GM18873 (cell line): ENCODE measurements at regions not wholly inside any gene's neighbourhood (a gene's known extent, or its start where the extent isn't known, plus 50 kb on each side); places are given as distances from the start of the nearest gene placed in this dataset.

Experiments
- ATAC-seq: cut with Tn5 transposase; IDR thresholded peaks from one replicate; pipeline ENCODE4 v1.9.1; 2021; ENCODE audit warnings: mild to moderate bottlenecking, moderate library complexity, moderate number of reproducible peaks; ENCODE audit not compliant: unreplicated experiment, low FRiP score

- ATAC-seq: no peak
These were observed 307.7 kb upstream of the TLE4 start for GRCh38 chr9:79264041-79264440.

- ATAC-seq: no peak
These were observed 307.0 kb upstream of the TLE4 start for GRCh38 chr9:79264511-79265355.

- no peak for ATAC-seq
These were observed 304.8 kb upstream of the TLE4 start for GRCh38 chr9:79266986-79267385.

- ATAC-seq: no peak
These were observed 303.0 kb upstream of the TLE4 start for GRCh38 chr9:79268806-79269205.

- no peak for ATAC-seq
These were observed 298.5 kb upstream of the TLE4 start for GRCh38 chr9:79273311-79273710.

- no peak for ATAC-seq
These were observed 292.4 kb upstream of the TLE4 start for GRCh38 chr9:79279356-79279755.

GRCh38 chr9:79280691-79281090 lies 291.1 kb upstream of the TLE4 start:
- no peak for ATAC-seq

GRCh38 chr9:79284081-79284480 lies 287.7 kb upstream of the TLE4 start:
- no peak for ATAC-seq

GRCh38 chr9:79286992-79287707 lies 284.6 kb upstream of the TLE4 start:
- no peak for ATAC-seq

- no peak for ATAC-seq
These were observed 284.0 kb upstream of the TLE4 start for GRCh38 chr9:79287708-79288290.

GRCh38 chr9:79289856-79290255 lies 281.9 kb upstream of the TLE4 start:
- ATAC-seq: no peak

GRCh38 chr9:79292731-79293280 lies 279.0 kb upstream of the TLE4 start:
- no peak for ATAC-seq

GRCh38 chr9:79300068-79300467 lies 271.7 kb upstream of the TLE4 start:
- no peak for ATAC-seq

GRCh38 chr9:79301085-79301484 lies 270.7 kb upstream of the TLE4 start:
- no peak for ATAC-seq

GRCh38 chr9:79301551-79302391 lies 270.0 kb upstream of the TLE4 start:
- ATAC-seq: no peak

GRCh38 chr9:79302569-79302968 lies 269.2 kb upstream of the TLE4 start:
- ATAC-seq: no peak

- no peak for ATAC-seq
These were observed 263.8 kb upstream of the TLE4 start for GRCh38 chr9:79308012-79308411.

- no peak for ATAC-seq
These were observed 258.9 kb upstream of the TLE4 start for GRCh38 chr9:79312686-79313421.

GRCh38 chr9:79325501-79325900 lies 246.3 kb upstream of the TLE4 start:
- ATAC-seq: no peak

- ATAC-seq: no peak
These were observed 241.9 kb upstream of the TLE4 start for GRCh38 chr9:79329861-79330260.
